GM23248 (cell line): ENCODE measurements at regions not wholly inside any gene's neighbourhood (a gene's known extent, or its start where the extent isn't known, plus 50 kb on each side); places are given as distances from the start of the nearest gene placed in this dataset.

ENCODE experiments used
- EZH2 ChIP-seq: fragments of 200-600 bp; sonication (generic); IDR thresholded peaks from 2 replicates; pipeline ENCODE4 v1.6.1; 2018; ENCODE audit warnings: antibody characterized with exemption, mild to moderate bottlenecking; ENCODE audit not compliant: insufficient read depth, poor library complexity, severe bottlenecking
- EZH2phosphoT487 ChIP-seq: fragments of 200-600 bp; sonication (generic); IDR thresholded peaks from 2 replicates; pipeline ENCODE4 v1.6.1; 2018; ENCODE audit warnings: antibody characterized with exemption, moderate library complexity, mild to moderate bottlenecking, low read depth; ENCODE audit not compliant: insufficient read depth

- TF ChIP-seq EZH2phosphoT487, result no peak
- TF ChIP-seq EZH2, result no peak
Observed at GRCh38 chr2:6127718-6128117, 435.5 kb downstream of the SOX11 start.
